ENCODE measurements at regions not wholly inside any gene's neighbourhood (a gene's known extent, or its start where the extent isn't known, plus 50 kb on each side); places are given as distances from the start of the nearest gene placed in this dataset.

DNA sequence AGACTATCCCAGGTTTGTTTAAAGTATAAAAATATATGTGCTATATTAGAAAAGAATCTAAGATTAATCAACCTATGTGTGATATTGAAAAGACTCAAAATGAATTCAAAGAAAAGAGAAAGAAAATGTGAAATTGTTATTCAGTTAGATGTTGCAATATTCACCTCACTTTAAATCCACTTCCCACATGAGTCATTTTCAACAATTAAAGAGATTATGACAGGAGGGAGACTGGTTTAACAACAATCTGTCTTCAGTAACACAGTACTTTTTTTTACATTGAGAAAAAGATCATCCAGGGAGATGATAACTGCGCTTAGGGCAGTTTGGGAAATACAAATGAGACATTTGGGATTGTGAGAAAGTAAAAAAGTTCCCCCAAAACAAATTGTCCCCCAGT lies 1246.2 kb downstream of the SLITRK1 start:
- Histone ChIP-seq H3K36me3 (no peaks in the 10 kb centered on the region), H3K27ac (no peak overlapping the region), H3K27me3 (no peaks in the 10 kb centered on the region), H3K9me3 (no peaks in the 10 kb centered on the region), H3K4me1 (no peaks in the 10 kb centered on the region), H3K4me3 (no peak overlapping the region)
- TF ChIP-seq POLR2A (IDR thresholded peaks at IDR 0.05) (no peak), EP300 (IDR thresholded peaks at IDR 0.05) (no peak), POLR2AphosphoS5 (IDR thresholded peaks at IDR 0.05) (no peak)
- TF ChIP-seq, protein P1, sequence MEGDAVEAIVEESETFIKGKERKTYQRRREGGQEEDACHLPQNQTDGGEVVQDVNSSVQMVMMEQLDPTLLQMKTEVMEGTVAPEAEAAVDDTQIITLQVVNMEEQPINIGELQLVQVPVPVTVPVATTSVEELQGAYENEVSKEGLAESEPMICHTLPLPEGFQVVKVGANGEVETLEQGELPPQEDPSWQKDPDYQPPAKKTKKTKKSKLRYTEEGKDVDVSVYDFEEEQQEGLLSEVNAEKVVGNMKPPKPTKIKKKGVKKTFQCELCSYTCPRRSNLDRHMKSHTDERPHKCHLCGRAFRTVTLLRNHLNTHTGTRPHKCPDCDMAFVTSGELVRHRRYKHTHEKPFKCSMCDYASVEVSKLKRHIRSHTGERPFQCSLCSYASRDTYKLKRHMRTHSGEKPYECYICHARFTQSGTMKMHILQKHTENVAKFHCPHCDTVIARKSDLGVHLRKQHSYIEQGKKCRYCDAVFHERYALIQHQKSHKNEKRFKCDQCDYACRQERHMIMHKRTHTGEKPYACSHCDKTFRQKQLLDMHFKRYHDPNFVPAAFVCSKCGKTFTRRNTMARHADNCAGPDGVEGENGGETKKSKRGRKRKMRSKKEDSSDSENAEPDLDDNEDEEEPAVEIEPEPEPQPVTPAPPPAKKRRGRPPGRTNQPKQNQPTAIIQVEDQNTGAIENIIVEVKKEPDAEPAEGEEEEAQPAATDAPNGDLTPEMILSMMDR (IDR thresholded peaks at IDR 0.05): no peak
- 86 to 88% methylated on average over 1 of the region's 1 CpG for WGBS, 2 donors (ENCODE audit: low coverage in 1 of 2)
- no peak for ATAC-seq

GRCh38 chr13:82634946-82635345 lies 1247.3 kb downstream of the SLITRK1 start:
- 82 to 86% methylated on average over 2 of the region's 2 CpGs for WGBS, 2 donors (ENCODE audit: low coverage in 1 of 2)
- no peak overlapping the region for H3K27ac ChIP-seq
- no peaks in the 10 kb centered on the region for H3K9me3 ChIP-seq
- no peak for ATAC-seq
- no peak overlapping the region for H3K4me3 ChIP-seq
- no peaks in the 10 kb centered on the region for H3K27me3 ChIP-seq
- TF ChIP-seq EP300 (IDR thresholded peaks at IDR 0.05): no peak
- TF ChIP-seq POLR2A (IDR thresholded peaks at IDR 0.05): no peak
- no peak for TF ChIP-seq POLR2AphosphoS5 (IDR thresholded peaks at IDR 0.05)
- TF ChIP-seq, protein P1 (IDR thresholded peaks at IDR 0.05): no peak
- H3K36me3 ChIP-seq: no peaks in the 10 kb centered on the region
- H3K4me1 ChIP-seq: no peaks in the 10 kb centered on the region

DNA sequence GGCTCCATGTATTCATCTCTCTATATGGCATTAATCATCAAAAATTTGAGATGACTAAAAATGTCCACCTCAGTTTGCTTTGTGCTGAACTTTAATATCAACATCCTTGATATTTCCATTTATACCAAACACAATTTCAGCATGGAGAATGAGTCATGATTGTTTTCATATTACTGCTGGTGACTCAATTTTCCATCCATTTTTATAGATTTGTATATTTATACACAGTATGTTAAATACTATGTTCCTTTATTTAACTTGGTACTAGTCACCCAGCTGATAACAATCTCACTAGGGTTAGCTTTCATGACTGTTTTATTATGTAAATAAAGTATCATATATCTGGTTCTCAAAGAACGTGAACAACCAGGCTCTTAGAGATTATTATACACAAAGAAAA lies 1255.1 kb downstream of the SLITRK1 start:
- Histone ChIP-seq H3K4me1 (no peaks in the 10 kb centered on the region), H3K27ac (no peak overlapping the region), H3K36me3 (no peaks in the 10 kb centered on the region), H3K27me3 (no peaks in the 10 kb centered on the region), H3K9me3 (no peaks in the 10 kb centered on the region), H3K4me3 (no peak overlapping the region)
- WGBS, 2 donors (ENCODE audit: low coverage in 1 of 2): 0 to 37% methylated on average over 1 of the region's 1 CpG
- no peak for ATAC-seq
- TF ChIP-seq, protein P1 (IDR thresholded peaks at IDR 0.05): no peak

DNA sequence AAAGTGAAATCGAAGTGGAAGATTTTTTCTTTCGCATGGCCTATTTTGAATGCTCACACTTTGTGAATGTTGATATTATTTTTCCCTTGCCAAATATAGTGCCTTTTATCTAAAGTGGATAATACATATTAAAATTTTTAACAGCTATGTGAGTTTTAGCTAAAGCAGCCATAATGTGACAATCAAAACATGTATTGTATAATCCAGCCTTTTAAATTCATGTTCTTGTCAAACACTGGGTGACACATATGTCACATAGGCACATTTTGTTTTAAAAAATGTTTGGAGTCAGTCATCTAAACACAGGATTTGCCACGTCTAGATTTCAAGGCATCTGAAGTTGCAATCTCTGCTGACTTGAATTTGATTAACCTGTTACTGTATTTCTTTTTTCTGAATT lies 1256.6 kb downstream of the SLITRK1 start:
- ATAC-seq: no peak
- H3K27ac ChIP-seq: no peak overlapping the region
- 46 to 56% methylated on average over 3 of the region's 3 CpGs for WGBS, 2 donors (ENCODE audit: low coverage in 1 of 2)
- no peaks in the 10 kb centered on the region for H3K36me3 ChIP-seq
- TF ChIP-seq, protein P1 (IDR thresholded peaks at IDR 0.05): no peak
- TF ChIP-seq POLR2AphosphoS5 (IDR thresholded peaks at IDR 0.05) (no peak), EP300 (IDR thresholded peaks at IDR 0.05) (no peak), POLR2A (IDR thresholded peaks at IDR 0.05) (no peak)
- H3K9me3 ChIP-seq: no peaks in the 10 kb centered on the region
- no peaks in the 10 kb centered on the region for H3K4me1 ChIP-seq
- H3K4me3 ChIP-seq: no peak overlapping the region
- no peaks in the 10 kb centered on the region for H3K27me3 ChIP-seq

DNA sequence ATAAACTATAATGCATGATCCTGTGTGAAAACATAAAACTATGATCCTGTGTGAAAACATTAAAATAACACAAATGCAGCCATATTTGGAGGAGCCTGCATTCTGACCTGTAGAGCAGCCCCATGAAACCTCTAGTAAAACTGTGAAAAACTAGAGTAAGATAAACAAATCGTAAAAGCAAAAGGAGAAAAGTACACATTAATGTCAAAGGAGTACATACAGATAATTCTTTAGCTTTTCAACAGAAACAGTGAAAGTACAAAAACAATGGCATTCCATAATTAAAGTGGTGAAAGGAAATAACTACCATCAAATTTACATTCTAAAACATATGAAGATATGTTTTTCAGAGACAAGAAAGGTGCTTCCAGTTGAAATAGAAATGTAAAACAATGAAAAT lies 1267.2 kb downstream of the SLITRK1 start:
- WGBS, 2 donors (ENCODE audit: low coverage in 1 of 2): 29 to 63% methylated on average over 1 of the region's 1 CpG
- Histone ChIP-seq H3K4me3 (no peak overlapping the region), H3K4me1 (no peaks in the 10 kb centered on the region), H3K36me3 (no peaks in the 10 kb centered on the region), H3K27ac (no peak overlapping the region), H3K27me3 (no peaks in the 10 kb centered on the region), H3K9me3 (no peaks in the 10 kb centered on the region)
- ATAC-seq: no peak
- no peak for TF ChIP-seq POLR2A (IDR thresholded peaks at IDR 0.05)
- TF ChIP-seq, protein P1 (IDR thresholded peaks at IDR 0.05): no peak
- TF ChIP-seq EP300 (IDR thresholded peaks at IDR 0.05): no peak
- no peak for TF ChIP-seq POLR2AphosphoS5 (IDR thresholded peaks at IDR 0.05)

Measured in gastroesophageal sphincter (tissue), 4 donors.